ENCODE measurements at regions not wholly inside any gene's neighbourhood (a gene's known extent, or its start where the extent isn't known, plus 50 kb on each side); places are given as distances from the start of the nearest gene placed in this dataset.
"Not testable (repeated sequence)": the region's sequence is repeated elsewhere in the genome, so short reads cannot be mapped to it uniquely, and the experiment has no call there.

DNA sequence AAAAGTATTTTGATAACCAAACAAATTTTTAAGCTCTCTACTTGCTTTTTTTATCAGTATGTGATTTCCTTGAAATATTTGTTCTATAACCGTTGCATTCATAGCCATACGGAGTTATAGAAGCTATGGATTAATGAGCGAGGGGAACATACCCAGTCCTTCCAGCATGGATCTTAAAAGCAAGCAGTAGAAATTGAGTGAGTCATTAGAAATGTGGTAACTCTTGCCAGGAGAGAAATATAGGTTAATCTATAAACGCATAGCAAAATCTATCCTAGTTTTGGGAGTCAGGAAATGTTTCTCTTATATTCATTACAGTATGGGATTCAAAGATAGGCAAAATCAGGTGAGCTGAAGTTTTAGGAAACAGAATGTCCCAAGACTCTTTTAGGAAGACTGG lies 507.4 kb downstream of the DACH1 start:
- no peak for DNase-seq (ENCODE audit: low read depth)
- no peak for TF ChIP-seq MYC (IDR thresholded peaks at IDR 0.05; ENCODE audit: low read depth, low read length)
- TF ChIP-seq POLR2A (IDR thresholded peaks at IDR 0.05; ENCODE audit: extremely low read depth, insufficient read length) = no peak
- no peak for TF ChIP-seq CTCF (IDR thresholded peaks at IDR 0.05; ENCODE audit: low read depth, low read length)
- TF ChIP-seq MAX (IDR thresholded peaks at IDR 0.05; ENCODE audit: low read depth, low read length) = no peak
- H3K4me3 ChIP-seq (ENCODE audit: low read depth, low read length) = no peak overlapping the region

GRCh38 chr13:71358218-71358617 lies 508.8 kb downstream of the DACH1 start:
- no peak for TF ChIP-seq POLR2A (IDR thresholded peaks at IDR 0.05; ENCODE audit: extremely low read depth, insufficient read length)
- DNase-seq (ENCODE audit: low read depth) = no peak
- H3K4me3 ChIP-seq (ENCODE audit: low read depth, low read length) = no peak overlapping the region

DNA sequence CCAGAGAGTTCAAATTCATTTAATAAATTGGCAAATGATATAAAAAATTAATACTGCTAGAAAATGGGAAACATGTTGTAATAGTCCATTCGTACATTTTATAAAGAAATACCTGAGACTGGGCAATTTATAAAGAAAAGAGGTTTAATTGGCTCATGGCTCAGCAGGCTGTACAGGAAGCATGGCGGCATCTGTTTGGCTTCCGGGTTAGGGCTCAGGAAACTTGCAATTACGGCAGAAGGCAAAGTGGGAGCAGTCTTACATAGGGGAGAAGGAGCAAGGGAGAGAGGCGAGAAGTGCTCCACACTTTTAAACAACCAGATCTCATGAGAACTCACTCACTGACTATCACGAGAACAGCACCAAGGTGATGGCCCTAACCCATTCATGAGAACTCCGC lies 512.0 kb downstream of the DACH1 start:
- no peak for TF ChIP-seq MAX (IDR thresholded peaks at IDR 0.05; ENCODE audit: low read depth, low read length)
- no peak for TF ChIP-seq CTCF (IDR thresholded peaks at IDR 0.05; ENCODE audit: low read depth, low read length)
- no peak for TF ChIP-seq POLR2A (IDR thresholded peaks at IDR 0.05; ENCODE audit: extremely low read depth, insufficient read length)
- no peak for TF ChIP-seq MYC (IDR thresholded peaks at IDR 0.05; ENCODE audit: low read depth, low read length)
- no peak for DNase-seq (ENCODE audit: low read depth)

DNA sequence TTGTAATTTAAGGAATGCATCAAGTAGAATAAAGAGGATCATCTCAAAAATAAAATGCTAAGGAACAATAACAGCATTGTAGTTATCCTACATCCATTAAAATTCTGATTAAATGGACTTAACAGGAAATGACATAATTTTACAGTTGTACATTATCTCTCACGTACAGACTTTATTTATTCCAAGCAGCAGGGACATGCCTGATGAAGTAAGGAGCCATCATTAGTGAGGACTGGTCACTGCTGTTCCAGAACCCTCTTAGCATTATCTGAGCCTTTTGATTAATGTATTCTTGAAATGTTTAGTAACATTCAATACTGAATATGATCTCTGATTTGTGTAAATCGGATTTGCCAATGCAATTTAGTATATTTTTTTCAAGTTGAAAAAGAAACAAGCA lies 516.1 kb downstream of the DACH1 start:
- no peak for DNase-seq (ENCODE audit: low read depth)
- no peak overlapping the region for H3K4me3 ChIP-seq (ENCODE audit: low read depth, low read length)
- TF ChIP-seq POLR2A (IDR thresholded peaks at IDR 0.05; ENCODE audit: extremely low read depth, insufficient read length) = no peak
- TF ChIP-seq MYC (IDR thresholded peaks at IDR 0.05; ENCODE audit: low read depth, low read length) = no peak

More for the DNA sequence above, 512.0 kb downstream of the DACH1 start:
- H3K4me3 ChIP-seq (ENCODE audit: low read depth, low read length) = no peak overlapping the region

GRCh38 chr13:71345856-71346255 lies 521.1 kb downstream of the DACH1 start:
- not testable (repeated sequence) for DNase-seq (ENCODE audit: low read depth); H3K4me3 ChIP-seq (ENCODE audit: low read depth, low read length)

DNA sequence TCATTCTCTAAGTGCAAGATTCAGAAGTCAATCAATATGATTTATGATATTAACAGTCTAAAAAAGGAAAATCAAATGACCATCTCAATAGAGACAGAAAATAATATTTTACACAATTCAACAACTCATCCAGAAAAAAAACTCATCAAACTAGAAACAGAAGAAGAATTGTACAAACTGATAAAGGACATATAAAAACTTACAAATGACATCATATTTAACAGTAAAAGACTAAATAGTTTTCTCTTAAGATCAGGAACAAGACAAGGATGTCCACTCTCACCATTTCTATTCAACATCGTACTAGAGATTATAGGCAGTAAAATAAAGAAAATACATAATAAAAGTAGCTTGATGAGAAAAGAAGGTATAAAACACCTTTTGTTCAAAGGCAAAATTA lies 527.3 kb downstream of the DACH1 start:
- TF ChIP-seq MYC (IDR thresholded peaks at IDR 0.05; ENCODE audit: low read depth, low read length) (no peak), CTCF (IDR thresholded peaks at IDR 0.05; ENCODE audit: low read depth, low read length) (no peak), MAX (IDR thresholded peaks at IDR 0.05; ENCODE audit: low read depth, low read length) (no peak), POLR2A (IDR thresholded peaks at IDR 0.05; ENCODE audit: extremely low read depth, insufficient read length) (no peak)
- DNase-seq (ENCODE audit: low read depth) = no peak
- H3K4me3 ChIP-seq (ENCODE audit: low read depth, low read length) = no peak overlapping the region

DNA sequence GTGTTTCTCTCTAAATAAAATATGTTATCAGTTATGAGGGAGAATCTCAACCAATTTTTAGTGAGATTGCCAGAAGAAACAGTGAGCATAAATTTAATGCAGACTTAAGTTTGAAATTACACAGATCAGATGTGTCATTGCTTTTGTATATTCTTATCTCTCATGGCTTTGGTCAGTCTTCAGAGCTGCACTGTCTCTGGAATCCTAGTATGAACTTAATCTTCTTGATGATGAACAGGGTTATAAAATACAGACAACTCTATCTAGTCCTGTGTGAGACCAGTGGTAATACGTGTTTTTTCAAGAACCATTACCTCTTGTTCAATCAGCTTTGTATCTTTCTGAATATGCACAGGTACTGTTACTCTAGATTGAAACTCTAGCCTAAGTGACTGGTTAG lies 528.0 kb downstream of the DACH1 start:
- no peak for DNase-seq (ENCODE audit: low read depth)
- no peak overlapping the region for H3K4me3 ChIP-seq (ENCODE audit: low read depth, low read length)
- TF ChIP-seq POLR2A (IDR thresholded peaks at IDR 0.05; ENCODE audit: extremely low read depth, insufficient read length) (no peak), MYC (IDR thresholded peaks at IDR 0.05; ENCODE audit: low read depth, low read length) (no peak), MAX (IDR thresholded peaks at IDR 0.05; ENCODE audit: low read depth, low read length) (no peak), CTCF (IDR thresholded peaks at IDR 0.05; ENCODE audit: low read depth, low read length) (no peak)

Measured in NB4 (cell line).